AG08395 (cell line): ENCODE measurements at regions not wholly inside any gene's neighbourhood (a gene's known extent, or its start where the extent isn't known, plus 50 kb on each side); places are given as distances from the start of the nearest gene placed in this dataset.
"Not testable (repeated sequence)": the region's sequence is repeated elsewhere in the genome, so short reads cannot be mapped to it uniquely, and the experiment has no call there.

Experiments used
- DNase-seq: peaks from one replicate; pipeline ENCODE4 v3.0.0; 2012; ENCODE audit warnings: mixed read lengths, low spot score

GRCh38 chr5:98309785-98310598 lies 463.5 kb upstream of the RGMB start:
- peak; percentile 94 for DNase-seq

- DNase-seq, result peak; percentile 63
These were observed 459.2 kb upstream of the RGMB start for GRCh38 chr5:98314292-98314691.

GRCh38 chr5:98318386-98318785 lies 455.1 kb upstream of the RGMB start:
- DNase-seq, result no peak

- no peak for DNase-seq
These were observed 454.0 kb upstream of the RGMB start for GRCh38 chr5:98319299-98320011.

GRCh38 chr5:98320343-98320742 lies 453.1 kb upstream of the RGMB start:
- DNase-seq, result no peak

- DNase-seq, result no peak
These were observed 452.1 kb upstream of the RGMB start for GRCh38 chr5:98321361-98321760.

- DNase-seq, result not testable (repeated sequence)
These were observed 448.3 kb upstream of the RGMB start for GRCh38 chr5:98325187-98325586.

- no peak for DNase-seq
These were observed 445.4 kb upstream of the RGMB start for GRCh38 chr5:98328015-98328414.

- DNase-seq, result no peak
These were observed 442.6 kb upstream of the RGMB start for GRCh38 chr5:98330871-98331270.

- peak; percentile 7 for DNase-seq
These were observed 439.5 kb upstream of the RGMB start for GRCh38 chr5:98333921-98334320.

GRCh38 chr5:98334946-98335345 lies 438.5 kb upstream of the RGMB start:
- no peak for DNase-seq

- no peak for DNase-seq
These were observed 434.2 kb upstream of the RGMB start for GRCh38 chr5:98339141-98339848.

- DNase-seq, result peak; percentile 83
These were observed 432.1 kb upstream of the RGMB start for GRCh38 chr5:98341038-98342032.

GRCh38 chr5:98342958-98343660 lies 430.4 kb upstream of the RGMB start:
- DNase-seq, result not testable (repeated sequence)

GRCh38 chr5:98349251-98349989 lies 424.0 kb upstream of the RGMB start:
- DNase-seq, result peak; percentile 77

- DNase-seq, result no peak
These were observed 423.5 kb upstream of the RGMB start for GRCh38 chr5:98349990-98350365.

GRCh38 chr5:98354922-98355321 lies 418.5 kb upstream of the RGMB start:
- no peak for DNase-seq

GRCh38 chr5:98360548-98360947 lies 412.9 kb upstream of the RGMB start:
- DNase-seq, result no peak

- DNase-seq, result no peak
These were observed 410.3 kb upstream of the RGMB start for GRCh38 chr5:98363157-98363556.

GRCh38 chr5:98364549-98364948 lies 408.9 kb upstream of the RGMB start:
- no peak for DNase-seq
